ACHN (cell line): ENCODE measurements at regions not wholly inside any gene's neighbourhood (a gene's known extent, or its start where the extent isn't known, plus 50 kb on each side); places are given as distances from the start of the nearest gene placed in this dataset.

ENCODE experiments used
- DNase-seq: peaks from one replicate; pipeline ENCODE4 v3.0.0-alpha.2; 2015
- in situ Hi-C: cut with HindIII; loops from 2 replicates; pipeline ENCODE4 v1.10.0; 2017; ENCODE audit warnings: low sequenced_read_pairs, low pct_ligation_motif_present, low pct_unique_long_range_greater_than_20kb

DNA sequence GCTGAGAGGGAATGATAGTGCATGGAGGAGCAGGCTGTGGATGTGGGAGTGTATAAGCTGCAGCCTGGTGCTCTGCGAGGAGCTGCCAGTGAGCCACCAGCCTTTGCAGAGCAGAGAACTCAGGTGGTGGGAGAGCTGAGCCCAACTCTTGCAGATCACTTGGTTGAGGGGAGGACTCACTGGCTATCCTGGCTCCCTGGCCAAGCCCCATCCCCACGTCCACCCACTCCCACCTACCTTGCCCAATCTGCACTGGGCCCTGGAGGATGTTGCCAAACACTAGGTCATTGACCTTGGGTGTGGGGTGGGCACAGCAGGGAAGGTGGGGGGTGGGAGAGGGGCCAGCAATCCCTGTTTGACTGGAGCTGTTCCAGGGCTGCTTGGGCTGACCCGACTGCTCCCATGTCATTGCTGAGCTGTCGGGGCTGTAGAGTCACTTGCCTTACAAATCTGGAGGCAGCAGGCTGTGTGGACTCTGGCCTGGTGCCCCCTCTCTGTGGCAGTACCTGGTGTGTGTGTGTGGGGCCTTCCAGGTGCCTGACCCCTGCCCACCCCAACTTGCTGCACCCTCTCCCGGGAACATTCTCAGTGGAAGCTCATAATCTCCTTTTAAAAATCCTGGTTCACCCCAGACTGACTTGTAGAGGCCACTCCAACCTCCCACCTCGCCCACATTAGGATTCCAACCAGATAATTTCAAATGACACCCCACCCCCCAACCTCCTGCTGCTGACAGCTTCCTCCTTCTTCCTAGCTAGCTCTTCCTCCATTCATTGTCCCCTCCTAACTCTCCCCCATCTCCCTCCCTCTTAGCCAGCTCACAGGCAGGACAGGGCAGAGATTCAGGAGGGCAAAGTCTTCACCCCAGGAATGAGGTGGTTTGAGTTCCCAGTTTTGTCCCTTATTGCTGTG, 162.3 kb downstream of the MRPL14 start:
- no peak for DNase-seq
- in situ Hi-C loops = no loop called here

GRCh38 chr6:43963877-43964658, 163.2 kb downstream of the MRPL14 start:
- DNase-seq = no peak
- in situ Hi-C loops = no loop called here

DNA sequence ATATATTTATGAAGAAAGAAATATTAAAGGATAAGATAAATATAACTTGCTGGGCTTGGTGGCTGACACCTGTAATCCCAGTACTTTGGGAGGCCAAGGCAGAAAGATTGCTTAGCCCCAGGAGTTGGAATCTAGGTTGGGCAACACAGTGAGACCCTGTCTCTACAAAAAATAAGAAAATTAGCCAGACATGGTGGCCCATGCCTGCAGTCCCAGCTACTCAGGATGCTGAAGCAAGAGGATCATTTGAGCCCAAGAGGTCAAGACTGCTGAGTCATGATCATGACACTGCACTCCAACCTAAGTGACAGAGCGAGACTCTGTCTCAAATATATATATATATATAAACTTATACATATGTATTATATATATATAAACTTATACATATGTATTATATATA, 164.0 kb downstream of the MRPL14 start:
- in situ Hi-C loops = no loop called here
- no peak for DNase-seq

DNA sequence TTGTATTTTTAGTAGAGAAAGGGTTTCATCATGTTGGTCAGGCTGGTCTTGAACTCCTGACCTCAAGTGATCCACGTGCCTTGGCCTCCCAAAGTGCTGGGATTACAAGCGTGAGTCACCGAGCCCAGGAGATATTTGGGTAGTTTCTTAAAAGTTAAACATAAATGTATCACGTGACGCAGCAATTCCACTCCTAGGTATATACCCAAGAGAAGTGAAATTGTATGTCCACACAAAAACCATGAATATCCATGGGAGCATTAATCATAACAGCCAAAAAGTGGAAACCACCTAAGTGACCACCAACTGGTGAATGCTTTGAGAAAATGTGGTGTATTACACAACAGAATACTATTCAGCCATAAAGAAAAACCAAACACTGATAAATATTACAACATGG, 164.8 kb downstream of the MRPL14 start:
- in situ Hi-C loops = no loop called here
- no peak for DNase-seq

GRCh38 chr6:43957273-43957672, 170.0 kb downstream of the MRPL14 start:
- no peak for DNase-seq
- in situ Hi-C loops = no loop called here

- DNase-seq = no peak
- in situ Hi-C loops = no loop called here
These were observed 170.8 kb downstream of the MRPL14 start for GRCh38 chr6:43956478-43956877.

DNA sequence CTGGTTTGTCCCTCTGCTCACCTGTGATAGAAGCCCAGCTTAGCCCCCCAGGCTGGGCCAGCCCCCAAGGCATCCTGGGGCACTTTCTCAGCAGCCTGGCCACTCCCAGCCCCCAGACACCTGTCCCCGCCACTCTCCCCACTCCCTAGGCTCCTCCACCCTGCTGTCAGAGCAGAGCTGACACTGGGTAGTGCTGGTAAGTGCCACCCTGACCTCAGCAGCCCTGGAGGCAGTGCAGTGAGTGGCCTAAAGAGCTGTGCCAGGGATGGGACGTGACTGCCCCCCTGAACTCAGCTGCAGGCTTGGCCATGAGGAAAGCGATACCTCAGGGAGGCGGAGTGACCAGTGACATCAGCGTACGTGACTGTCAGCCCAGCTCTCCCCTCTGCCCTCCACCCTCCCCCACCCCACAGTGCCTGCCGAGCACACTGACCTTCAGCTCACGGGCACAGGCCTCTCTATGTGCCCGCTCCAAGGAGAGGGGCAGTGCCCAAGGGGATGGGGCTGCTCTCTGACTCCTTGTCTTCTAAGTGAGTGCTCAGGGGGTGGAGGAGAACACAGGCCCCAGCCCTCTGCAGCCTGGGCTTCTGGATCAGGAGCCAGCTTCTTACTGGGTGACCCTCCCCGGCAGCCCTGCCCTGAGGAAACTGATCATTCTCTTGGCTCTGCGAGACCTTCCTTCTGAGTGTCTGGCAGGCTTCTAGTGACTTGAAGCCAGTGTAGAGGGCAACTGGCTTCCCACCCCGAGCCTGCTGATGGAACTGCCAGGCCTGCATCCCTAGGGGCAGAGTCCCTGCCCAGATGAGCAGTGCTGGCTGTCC, 172.7 kb downstream of the MRPL14 start:
- DNase-seq = no peak
- in situ Hi-C loops = no loop called here

GRCh38 chr6:43953794-43954310, 173.4 kb downstream of the MRPL14 start:
- no peak for DNase-seq
- in situ Hi-C loops = no loop called here

DNA sequence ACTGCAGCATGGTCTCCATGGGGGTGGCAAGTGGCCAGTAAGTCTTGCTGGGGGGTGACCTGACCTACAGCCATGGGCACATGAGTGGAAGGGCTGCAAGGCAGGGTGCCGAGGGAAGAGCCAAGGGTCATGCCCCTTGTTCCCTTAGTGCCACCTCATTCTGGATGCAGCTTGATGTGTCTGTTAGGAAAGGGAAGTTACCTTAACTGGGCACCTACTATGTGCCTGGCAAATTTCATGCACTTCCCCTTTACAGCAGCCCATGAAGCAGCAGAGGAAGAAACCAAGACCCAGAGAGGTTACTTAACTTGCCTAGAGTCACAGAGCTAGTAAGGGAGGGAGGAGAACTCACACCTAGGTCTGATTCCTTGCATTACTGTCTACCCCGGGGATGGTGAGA, 174.0 kb downstream of the MRPL14 start:
- DNase-seq = no peak
- in situ Hi-C loops = no loop called here

DNA sequence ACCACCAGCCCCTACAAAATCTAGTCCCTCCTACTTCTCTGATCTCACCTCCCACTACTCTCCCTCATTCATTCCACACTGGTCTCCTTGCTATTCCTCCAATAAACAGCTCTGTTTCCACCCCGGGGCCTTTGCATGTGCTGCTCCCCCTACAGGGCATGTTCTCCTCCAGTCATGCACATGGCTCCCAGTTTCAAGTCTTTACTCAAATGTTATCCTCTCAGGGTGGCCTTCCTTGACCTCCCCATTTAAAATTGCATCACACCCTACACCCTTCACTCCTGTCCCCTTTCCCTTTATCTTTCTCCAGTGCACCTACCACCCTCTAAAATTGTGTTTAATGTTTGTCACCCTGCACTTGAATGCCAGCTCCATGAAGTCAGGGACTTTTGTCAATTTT, 174.5 kb downstream of the MRPL14 start:
- DNase-seq = no peak
- in situ Hi-C loops = no loop called here

DNA sequence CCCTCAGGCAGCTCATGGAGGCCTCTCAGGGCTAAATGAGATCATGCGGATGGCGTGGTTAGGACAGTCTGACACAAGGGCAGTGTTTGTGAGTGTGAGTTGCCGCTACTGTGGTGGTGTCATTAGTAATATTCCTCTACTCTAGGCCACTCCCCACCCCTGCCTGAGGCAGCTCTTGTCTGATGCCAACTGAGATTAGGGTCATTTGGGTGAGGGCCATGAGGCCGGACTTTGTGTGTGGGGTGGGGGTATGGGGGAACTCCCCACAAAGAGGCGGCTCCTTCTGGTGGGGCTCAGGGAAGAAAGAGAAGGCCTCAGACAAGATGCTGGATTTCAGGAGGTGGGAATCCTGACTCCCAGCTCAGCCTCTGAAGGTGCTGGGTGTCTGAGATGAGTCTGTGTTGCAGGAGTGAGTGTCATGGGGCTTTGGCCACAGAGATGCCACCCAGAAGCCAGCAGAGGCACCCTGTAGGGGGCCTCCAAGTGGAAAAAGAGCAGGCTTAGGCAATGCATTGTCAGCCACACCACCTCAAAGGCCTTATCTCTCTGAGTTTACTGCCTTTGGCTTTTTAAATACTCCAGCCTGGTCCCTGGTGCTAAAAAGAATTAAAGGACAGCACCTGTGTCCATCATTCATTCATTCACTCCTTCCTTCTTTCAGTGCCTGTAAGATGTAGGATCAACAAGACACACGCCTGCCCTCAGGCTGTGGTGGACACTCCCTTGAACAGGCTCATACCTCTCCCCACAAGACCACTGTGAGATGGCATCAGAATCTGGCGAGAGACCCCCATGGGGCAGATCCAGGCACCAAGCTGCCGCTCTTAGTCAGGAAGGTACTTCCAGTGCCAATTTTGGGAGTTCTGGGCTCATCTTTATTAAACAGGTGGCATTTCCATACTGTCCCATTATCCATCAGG, 175.2 kb downstream of the MRPL14 start:
- DNase-seq = no peak
- in situ Hi-C loops = no loop called here

DNA sequence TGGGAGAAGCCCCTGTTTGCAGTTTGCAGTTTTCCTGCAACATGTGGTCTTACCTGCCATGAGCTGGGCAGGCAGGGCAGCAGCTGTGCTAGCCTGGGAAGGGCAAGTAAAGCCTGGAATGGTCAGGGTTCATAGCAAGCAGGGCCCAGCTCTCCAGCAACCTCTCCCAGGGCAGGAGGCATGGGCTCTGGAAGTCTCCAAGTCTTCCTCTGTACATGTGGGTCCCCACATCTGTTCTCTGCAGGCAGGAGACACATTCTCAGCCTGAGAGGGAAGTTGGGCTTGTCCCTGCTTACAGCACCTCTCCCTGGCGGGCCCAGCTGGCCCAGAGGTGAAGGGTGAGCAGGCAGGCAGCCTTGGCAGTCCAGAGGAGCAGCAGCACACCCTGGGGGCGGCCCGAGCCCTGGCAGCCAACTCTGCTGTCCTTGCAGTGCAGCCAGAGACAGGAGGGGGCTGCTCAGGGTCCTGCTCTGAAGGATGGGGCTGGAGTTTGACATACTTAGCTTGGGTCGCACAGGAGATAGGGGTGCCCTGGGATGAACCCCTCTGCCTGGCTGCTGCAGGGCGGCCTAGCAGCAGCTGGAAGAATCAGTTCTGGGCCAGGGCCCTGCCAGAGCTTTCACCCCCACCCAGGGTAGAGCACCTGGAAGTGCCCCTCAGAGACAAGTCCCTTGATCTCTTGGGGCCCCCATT, 176.0 kb downstream of the MRPL14 start:
- peak; percentile 15 for DNase-seq

GRCh38 chr6:43950731-43951062, 176.6 kb downstream of the MRPL14 start:
- in situ Hi-C loops = no loop called here
- DNase-seq = no peak

More for the DNA sequence above, 176.0 kb downstream of the MRPL14 start:
- in situ Hi-C loops = no loop called here

GRCh38 chr6:43950051-43950605, 177.1 kb downstream of the MRPL14 start:
- in situ Hi-C loops = no loop called here

GRCh38 chr6:43949551-43949991, 177.7 kb downstream of the MRPL14 start:
- no peak for DNase-seq
- in situ Hi-C loops = no loop called here

More at GRCh38 chr6:43950051-43950605, 177.1 kb downstream of the MRPL14 start:
- DNase-seq = no peak

DNA sequence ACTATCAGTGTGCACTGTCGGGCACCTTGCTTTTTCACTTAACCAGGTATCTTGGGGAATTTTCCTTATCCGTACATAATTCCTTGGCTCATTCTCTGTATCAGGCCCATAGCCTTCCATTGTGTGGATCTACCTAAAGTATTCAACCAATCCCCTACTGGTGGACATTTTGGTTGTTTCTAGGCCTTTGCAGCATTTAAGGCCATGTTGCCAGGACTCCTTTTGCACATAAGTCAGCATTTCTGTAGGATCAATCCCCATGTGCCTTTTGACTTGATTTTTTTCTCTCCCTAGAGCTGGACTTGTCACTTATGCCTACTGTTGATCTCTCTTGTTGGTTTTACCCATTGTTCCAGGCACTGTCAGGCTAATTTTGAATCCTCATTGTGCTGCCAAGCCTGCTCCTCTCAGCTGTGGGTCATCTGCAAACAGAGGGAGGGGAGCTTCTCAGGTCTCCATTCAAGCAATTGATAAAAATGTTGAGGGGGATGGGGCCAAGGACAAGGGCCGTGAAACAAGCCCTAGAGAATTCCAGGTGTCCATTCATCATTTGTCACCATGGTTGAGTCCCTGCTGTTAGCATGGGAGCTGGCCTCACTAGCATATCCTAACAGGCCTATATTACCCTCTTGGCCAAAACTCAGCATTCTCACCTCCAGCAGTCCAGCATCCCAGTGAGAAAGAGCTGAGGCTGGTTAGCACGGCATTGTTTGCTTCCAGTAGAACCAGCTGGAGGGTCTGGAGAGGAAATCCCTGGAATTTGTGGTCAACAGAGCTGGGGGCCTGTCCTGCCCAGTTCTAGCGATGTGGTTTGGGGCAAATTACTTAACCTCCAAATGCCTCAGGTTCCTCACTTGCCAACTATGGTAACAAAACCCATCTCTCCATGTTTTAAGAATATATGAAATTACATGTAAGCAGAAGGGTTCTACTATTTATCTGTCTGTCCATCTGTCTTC, 178.4 kb downstream of the MRPL14 start:
- in situ Hi-C loops = no loop called here
- DNase-seq = no peak
